ENCODE measurements at regions not wholly inside any gene's neighbourhood (a gene's known extent, or its start where the extent isn't known, plus 50 kb on each side); places are given as distances from the start of the nearest gene placed in this dataset.

DNA sequence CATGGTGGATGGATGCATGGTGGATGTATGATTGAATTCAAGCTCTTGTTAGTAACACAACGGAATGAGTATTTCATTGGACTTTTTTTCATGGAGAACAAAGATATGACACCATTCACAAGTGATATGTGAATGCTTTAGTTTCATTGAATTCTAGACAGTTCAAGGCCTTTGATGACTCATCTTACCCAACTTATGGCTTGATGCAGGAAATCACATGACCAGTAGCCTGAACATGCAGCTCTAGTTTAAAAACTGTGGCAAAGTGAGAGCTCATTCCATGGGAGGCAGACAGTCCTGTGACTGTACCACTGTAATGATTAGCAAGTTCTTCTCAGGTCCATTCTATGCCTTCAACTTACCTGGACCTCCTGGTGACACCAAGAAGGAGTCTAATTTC is 1239.3 kb downstream of the TYW1 start:
- no peaks in the 10 kb centered on the region for H3K4me1 ChIP-seq (ENCODE audit: control insufficient read depth in 2 of 3, insufficient read depth in 2 of 3, low read depth in 1 of 3, low read length in 3 of 3)
- TF ChIP-seq, protein P1, sequence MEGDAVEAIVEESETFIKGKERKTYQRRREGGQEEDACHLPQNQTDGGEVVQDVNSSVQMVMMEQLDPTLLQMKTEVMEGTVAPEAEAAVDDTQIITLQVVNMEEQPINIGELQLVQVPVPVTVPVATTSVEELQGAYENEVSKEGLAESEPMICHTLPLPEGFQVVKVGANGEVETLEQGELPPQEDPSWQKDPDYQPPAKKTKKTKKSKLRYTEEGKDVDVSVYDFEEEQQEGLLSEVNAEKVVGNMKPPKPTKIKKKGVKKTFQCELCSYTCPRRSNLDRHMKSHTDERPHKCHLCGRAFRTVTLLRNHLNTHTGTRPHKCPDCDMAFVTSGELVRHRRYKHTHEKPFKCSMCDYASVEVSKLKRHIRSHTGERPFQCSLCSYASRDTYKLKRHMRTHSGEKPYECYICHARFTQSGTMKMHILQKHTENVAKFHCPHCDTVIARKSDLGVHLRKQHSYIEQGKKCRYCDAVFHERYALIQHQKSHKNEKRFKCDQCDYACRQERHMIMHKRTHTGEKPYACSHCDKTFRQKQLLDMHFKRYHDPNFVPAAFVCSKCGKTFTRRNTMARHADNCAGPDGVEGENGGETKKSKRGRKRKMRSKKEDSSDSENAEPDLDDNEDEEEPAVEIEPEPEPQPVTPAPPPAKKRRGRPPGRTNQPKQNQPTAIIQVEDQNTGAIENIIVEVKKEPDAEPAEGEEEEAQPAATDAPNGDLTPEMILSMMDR (IDR thresholded peaks at IDR 0.05; ENCODE audit: borderline replicate concordance, extremely low read depth, insufficient read depth), result no peak
- no peaks in the 10 kb centered on the region for H3K36me3 ChIP-seq (ENCODE audit: control insufficient read depth in 2 of 3, insufficient read depth in 3 of 3, low read length in 3 of 3)
- H3K9ac ChIP-seq (ENCODE audit: low read length in 3 of 3), result no peak overlapping the region
- no peak overlapping the region for H3K4me3 ChIP-seq (ENCODE audit: low read length in 3 of 3)
- FAIRE-seq (no peak), DNase-seq (no peak)
- no peaks in the 10 kb centered on the region for H3K27me3 ChIP-seq (ENCODE audit: control insufficient read depth, insufficient read depth, low read length)
- H3K27ac ChIP-seq (ENCODE audit: low read depth in 2 of 2, low read length in 2 of 2), result no peak overlapping the region
- intact Hi-C loops (cut with DNase I), result no loop called here
- no peaks in the 10 kb centered on the region for H3K9me3 ChIP-seq (ENCODE audit: control insufficient read depth in 2 of 3, insufficient read depth in 1 of 3, low read length in 3 of 3)

DNA sequence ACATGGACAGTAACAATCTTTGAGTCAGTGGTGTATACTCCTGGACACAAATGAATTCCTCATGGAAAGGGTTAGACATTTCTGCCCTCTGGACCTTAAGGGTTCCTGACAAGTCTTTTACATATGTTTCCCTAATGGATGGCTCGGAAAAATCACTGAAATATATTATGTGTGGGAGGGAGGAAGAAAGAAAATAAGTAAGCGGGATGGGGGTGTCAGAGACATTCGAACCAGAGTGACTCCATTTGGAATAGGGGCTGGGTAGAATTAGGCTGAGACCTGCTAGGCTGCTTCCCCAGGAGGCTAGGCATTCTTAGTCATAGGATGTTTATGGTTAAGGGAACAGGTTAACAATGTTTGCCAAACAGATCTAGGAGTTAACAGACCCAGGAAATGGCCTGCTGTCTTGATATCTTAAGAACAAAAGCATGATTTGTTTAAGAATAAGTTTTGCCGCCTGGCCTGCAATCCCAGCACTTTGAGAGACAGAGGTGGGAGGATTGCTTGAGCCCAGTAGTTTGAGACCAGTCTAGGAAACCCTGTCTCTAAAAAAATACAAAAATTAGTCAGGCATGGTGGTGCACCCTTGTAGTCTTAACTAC is 1241.7 kb downstream of the TYW1 start:
- no peak for DNase-seq
- no peaks in the 10 kb centered on the region for H3K27me3 ChIP-seq (ENCODE audit: control insufficient read depth, insufficient read depth, low read length)
- no peak for FAIRE-seq
- no peaks in the 10 kb centered on the region for H3K9me3 ChIP-seq (ENCODE audit: control insufficient read depth in 2 of 3, insufficient read depth in 1 of 3, low read length in 3 of 3)
- no peak overlapping the region for H3K27ac ChIP-seq (ENCODE audit: low read depth in 2 of 2, low read length in 2 of 2)
- H3K4me1 ChIP-seq (ENCODE audit: control insufficient read depth in 2 of 3, insufficient read depth in 2 of 3, low read depth in 1 of 3, low read length in 3 of 3), result no peaks in the 10 kb centered on the region
- intact Hi-C loops (cut with DNase I), result no loop called here
- H3K36me3 ChIP-seq (ENCODE audit: control insufficient read depth in 2 of 3, insufficient read depth in 3 of 3, low read length in 3 of 3), result no peaks in the 10 kb centered on the region
- H3K4me3 ChIP-seq (ENCODE audit: low read length in 3 of 3), result no peak overlapping the region
- H3K9ac ChIP-seq (ENCODE audit: low read length in 3 of 3), result no peak overlapping the region
- TF ChIP-seq, protein P1 (IDR thresholded peaks at IDR 0.05; ENCODE audit: borderline replicate concordance, extremely low read depth, insufficient read depth), result no peak

DNA sequence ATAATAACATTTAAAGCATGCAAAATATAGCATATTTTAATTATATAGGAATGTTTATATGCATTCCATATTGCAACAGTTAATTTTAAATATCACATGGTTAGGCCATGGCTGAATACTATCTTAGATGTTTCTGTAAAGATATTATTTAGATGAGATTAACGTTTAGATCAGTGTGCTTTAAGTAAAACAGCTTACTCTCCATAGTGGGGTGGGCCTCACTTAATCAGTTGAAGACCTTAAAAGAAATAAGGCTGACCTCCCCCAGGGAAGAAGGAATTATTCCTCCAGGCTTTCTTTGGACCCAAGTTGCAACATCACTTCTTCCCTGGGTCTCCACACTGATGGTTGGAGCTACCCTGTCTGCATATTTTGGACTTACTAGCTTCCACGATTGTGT is 1246.5 kb downstream of the TYW1 start:
- intact Hi-C loops (cut with DNase I), result no loop called here
- H3K27me3 ChIP-seq (ENCODE audit: control insufficient read depth, insufficient read depth, low read length), result no peaks in the 10 kb centered on the region
- no peak overlapping the region for H3K9ac ChIP-seq (ENCODE audit: low read length in 3 of 3)
- H3K27ac ChIP-seq (ENCODE audit: low read depth in 2 of 2, low read length in 2 of 2), result no peak overlapping the region
- H3K4me3 ChIP-seq (ENCODE audit: low read length in 3 of 3), result no peak overlapping the region
- TF ChIP-seq, protein P1 (IDR thresholded peaks at IDR 0.05; ENCODE audit: borderline replicate concordance, extremely low read depth, insufficient read depth), result no peak
- FAIRE-seq, result no peak
- no peaks in the 10 kb centered on the region for H3K4me1 ChIP-seq (ENCODE audit: control insufficient read depth in 2 of 3, insufficient read depth in 2 of 3, low read depth in 1 of 3, low read length in 3 of 3)
- DNase-seq, result no peak
- H3K36me3 ChIP-seq (ENCODE audit: control insufficient read depth in 2 of 3, insufficient read depth in 3 of 3, low read length in 3 of 3), result no peaks in the 10 kb centered on the region
- H3K9me3 ChIP-seq (ENCODE audit: control insufficient read depth in 2 of 3, insufficient read depth in 1 of 3, low read length in 3 of 3), result no peaks in the 10 kb centered on the region

DNA sequence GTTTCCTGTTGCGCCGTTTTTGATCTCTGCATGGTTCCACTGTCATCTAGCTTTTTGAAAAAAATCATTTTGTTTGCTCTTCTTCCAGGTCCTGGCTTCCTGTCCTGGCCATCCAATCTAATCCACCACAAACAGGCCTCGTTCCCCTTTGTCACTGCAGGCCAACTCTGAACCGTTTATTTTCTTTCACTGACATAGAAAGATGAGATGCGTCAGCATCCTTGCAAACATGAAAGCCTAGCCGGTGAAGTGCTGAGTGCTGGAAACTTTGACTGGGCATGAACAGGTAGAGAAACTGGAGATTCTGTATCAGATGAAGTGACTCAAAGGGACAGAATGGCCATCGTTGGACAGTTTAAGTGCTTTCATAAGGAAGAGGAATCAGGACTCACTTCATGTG is 1247.8 kb downstream of the TYW1 start:
- FAIRE-seq, result no peak
- TF ChIP-seq, protein P1 (IDR thresholded peaks at IDR 0.05; ENCODE audit: borderline replicate concordance, extremely low read depth, insufficient read depth), result no peak
- intact Hi-C loops (cut with DNase I), result no loop called here

More for the DNA sequence above, 1247.8 kb downstream of the TYW1 start:
- H3K4me1 ChIP-seq (ENCODE audit: control insufficient read depth in 2 of 3, insufficient read depth in 2 of 3, low read depth in 1 of 3, low read length in 3 of 3), result no peaks in the 10 kb centered on the region
- H3K9ac ChIP-seq (ENCODE audit: low read length in 3 of 3), result no peak overlapping the region
- H3K27ac ChIP-seq (ENCODE audit: low read depth in 2 of 2, low read length in 2 of 2), result no peak overlapping the region
- no peaks in the 10 kb centered on the region for H3K27me3 ChIP-seq (ENCODE audit: control insufficient read depth, insufficient read depth, low read length)
- peak in 2 of 5 donors; percentile 18 to 54 for DNase-seq
- no peak overlapping the region for H3K4me3 ChIP-seq (ENCODE audit: low read length in 3 of 3)
- no peaks in the 10 kb centered on the region for H3K36me3 ChIP-seq (ENCODE audit: control insufficient read depth in 2 of 3, insufficient read depth in 3 of 3, low read length in 3 of 3)
- no peaks in the 10 kb centered on the region for H3K9me3 ChIP-seq (ENCODE audit: control insufficient read depth in 2 of 3, insufficient read depth in 1 of 3, low read length in 3 of 3)

Measured in kidney (tissue), 13 donors.